Stomach (tissue), 8 donors: ENCODE measurements at regions not wholly inside any gene's neighbourhood (a gene's known extent, or its start where the extent isn't known, plus 50 kb on each side); places are given as distances from the start of the nearest gene placed in this dataset.
"Not testable (repeated sequence)": the region's sequence is repeated elsewhere in the genome, so short reads cannot be mapped to it uniquely, and the experiment has no call there.

Experiments
- DNase-seq, 2 donors: peaks; one replicate each; pipeline versions ENCODE4 v3.0.0 to v3.0.0-alpha.2; 2013 to 2019
- H3K27ac ChIP-seq, 5 donors: fragments of 200-600 bp in 4 of 5; sonication (generic) in 4 of 5; one replicate each; pipeline ENCODE4 v1.5.1; 2013 to 2019; ENCODE audit warnings: mild to moderate bottlenecking in 1 of 5, moderate library complexity in 1 of 5
- H3K27me3 ChIP-seq, 3 donors: fragments of 200-600 bp; sonication (generic); one replicate each; pipeline ENCODE4 v1.5.1; 2017 to 2019; ENCODE audit warnings: mixed run types in 1 of 3
- H3K36me3 ChIP-seq, 4 donors: fragments of 200-600 bp; sonication (generic); 1 replicate in 3 of 4; 2 replicates in 1 of 4; pipeline ENCODE4 v1.5.1; 2016 to 2019
- H3K4me1 ChIP-seq, 4 donors: fragments of 200-600 bp; sonication (generic); one replicate each; pipeline ENCODE4 v1.5.1; 2016 to 2019
- H3K4me3 ChIP-seq, 4 donors: fragments of 200-600 bp; sonication (generic) in 3 of 4; one replicate each; pipeline ENCODE4 v1.5.1; 2016 to 2019; ENCODE audit warnings: mild to moderate bottlenecking in 1 of 4
- H3K9me3 ChIP-seq, 4 donors: fragments of 200-600 bp; sonication (generic); one replicate each; pipeline ENCODE4 v1.5.1; 2016 to 2019
- CTCF ChIP-seq, 7 experiments: fragments of 450-650 bp in 4 of 7; fragments of 200-600 bp in 3 of 7; sonication (generic) in 3 of 7; IDR thresholded peaks; one replicate each; pipeline ENCODE4 v1.5.1; 2016 to 2019; ENCODE audit warnings: antibody characterized with exemption in 7 of 7, control low read depth in 2 of 7, mild to moderate bottlenecking in 1 of 7
- EP300 ChIP-seq: sonication (generic); formaldehyde crosslinking; IDR thresholded peaks from one replicate; pipeline ENCODE4 v1.6.1; 2017; ENCODE audit warnings: antibody characterized with exemption
- POLR2A ChIP-seq, 4 donors: fragments of 450-650 bp; IDR thresholded peaks; one replicate each; pipeline ENCODE4 v1.6.1; 2016; ENCODE audit warnings: antibody characterized with exemption in 4 of 4, control low read depth in 2 of 4, mild to moderate bottlenecking in 1 of 4, moderate library complexity in 1 of 4
- POLR2AphosphoS5 ChIP-seq, 3 donors: sonication (generic); formaldehyde crosslinking; IDR thresholded peaks; one replicate each; pipeline ENCODE4 v1.6.1; 2016; ENCODE audit warnings: antibody characterized with exemption in 3 of 3
- WGBS, 5 donors: extraction: QIAGEN DNeasy Blood & Tissue Kit in 3 of 5; methylation state at CpG; one replicate each; pipeline versions ENCODE4 v1.1.5 to v1.1.7; 2013 to 2018; 5-methylcytosine and 5-hydroxymethylcytosine counted together
- intact Hi-C: fragments of 100-400 bp; cut with DNase I; formaldehyde crosslinking; loops from one replicate; pipeline ENCODE4 v1.15.1; 2023; ENCODE audit warnings: low total_unique reads
- donor health status: healthy with polysubstance abuse.
- donor health status: Bipolar disorder and iron deficiency.
- donor health status: healthy.

GRCh38 chr7:65453341-65454030, 79.8 kb downstream of the ZNF92 start:
- H3K27me3 ChIP-seq = no peaks in the 10 kb centered on the region
- intact Hi-C loops = no loop called here
- 77 to 85% (median 81%) methylated on average over 9 of the region's 9 CpGs for WGBS, 5 donors
- TF ChIP-seq POLR2A (IDR thresholded peaks at IDR 0.05) = no peak
- TF ChIP-seq EP300 = no peak
- TF ChIP-seq CTCF (IDR thresholded peaks at IDR 0.05) = no peak
- TF ChIP-seq POLR2AphosphoS5 (IDR thresholded peaks at IDR 0.05) = no peak
- H3K36me3 ChIP-seq = no peaks in the 10 kb centered on the region
- H3K27ac ChIP-seq = no peak overlapping the region
- no peak for DNase-seq
- no peaks in the 10 kb centered on the region for H3K4me1 ChIP-seq
- H3K9me3 ChIP-seq = no peaks in the 10 kb centered on the region
- H3K4me3 ChIP-seq = no peak overlapping the region

GRCh38 chr7:65454469-65454868, 80.8 kb downstream of the ZNF92 start:
- Histone ChIP-seq H3K9me3 (no peaks in the 10 kb centered on the region), H3K4me3 (no peak overlapping the region), H3K36me3 (no peaks in the 10 kb centered on the region), H3K4me1 (no peaks in the 10 kb centered on the region), H3K27me3 (no peaks in the 10 kb centered on the region), H3K27ac (no peak overlapping the region)
- intact Hi-C loops = no loop called here
- no peak for DNase-seq
- TF ChIP-seq POLR2A (IDR thresholded peaks at IDR 0.05) (no peak), POLR2AphosphoS5 (IDR thresholded peaks at IDR 0.05) (no peak), EP300 (no peak)

GRCh38 chr7:65455050-65455449, 81.4 kb downstream of the ZNF92 start:
- WGBS, 5 donors = 51 to 66% (median 59%) methylated on average over 4 of the region's 4 CpGs
- H3K27ac ChIP-seq, H3K36me3 ChIP-seq, H3K27me3 ChIP-seq, intact Hi-C loops, H3K4me3 ChIP-seq, DNase-seq, H3K4me1 ChIP-seq, H3K9me3 ChIP-seq: not testable (repeated sequence)

GRCh38 chr7:65457705-65458104, 84.0 kb downstream of the ZNF92 start:
- no peak overlapping the region for H3K27ac ChIP-seq
- no peak for DNase-seq
- no peak overlapping the region for H3K4me3 ChIP-seq
- no peaks in the 10 kb centered on the region for H3K27me3 ChIP-seq
- WGBS, 5 donors = 74 to 85% (median 77%) methylated on average over 5 of the region's 5 CpGs
- peaks cover 0 to 3% (median 0%) of the 10 kb centered on the region in 4 donors for H3K4me1 ChIP-seq
- no peaks in the 10 kb centered on the region for H3K36me3 ChIP-seq
- intact Hi-C loops = no loop called here
- TF ChIP-seq CTCF (IDR thresholded peaks at IDR 0.05) = no peak
- no peak for TF ChIP-seq POLR2A (IDR thresholded peaks at IDR 0.05)
- TF ChIP-seq EP300 = no peak
- TF ChIP-seq POLR2AphosphoS5 (IDR thresholded peaks at IDR 0.05) = no peak
- H3K9me3 ChIP-seq = no peaks in the 10 kb centered on the region

GRCh38 chr7:65459438-65459837, 85.8 kb downstream of the ZNF92 start:
- WGBS, 5 donors = 66 to 72% (median 70%) methylated on average over 4 of the region's 4 CpGs
- TF ChIP-seq POLR2A (IDR thresholded peaks at IDR 0.05) (no peak), EP300 (no peak), POLR2AphosphoS5 (IDR thresholded peaks at IDR 0.05) (no peak), CTCF (IDR thresholded peaks at IDR 0.05) (no peak)

More at GRCh38 chr7:65459438-65459837, 85.8 kb downstream of the ZNF92 start:
- intact Hi-C loops = no loop called here
- H3K27ac ChIP-seq = no peak overlapping the region
- H3K36me3 ChIP-seq = no peaks in the 10 kb centered on the region
- DNase-seq = no peak
- H3K4me1 ChIP-seq = peaks cover 0 to 3% (median 0%) of the 10 kb centered on the region in 4 donors
- H3K27me3 ChIP-seq = no peaks in the 10 kb centered on the region
- H3K4me3 ChIP-seq = no peak overlapping the region
- H3K9me3 ChIP-seq = no peaks in the 10 kb centered on the region
